HG02571 (cell line): ENCODE measurements at regions not wholly inside any gene's neighbourhood (a gene's known extent, or its start where the extent isn't known, plus 50 kb on each side); places are given as distances from the start of the nearest gene placed in this dataset.
"Not testable (repeated sequence)": the region's sequence is repeated elsewhere in the genome, so short reads cannot be mapped to it uniquely, and the experiment has no call there.

Experiments used
- ATAC-seq: cut with Tn5 transposase; IDR thresholded peaks from one replicate; pipeline ENCODE4 v1.9.1; 2021; ENCODE audit warnings: mild to moderate bottlenecking, moderate library complexity; ENCODE audit not compliant: unreplicated experiment

DNA sequence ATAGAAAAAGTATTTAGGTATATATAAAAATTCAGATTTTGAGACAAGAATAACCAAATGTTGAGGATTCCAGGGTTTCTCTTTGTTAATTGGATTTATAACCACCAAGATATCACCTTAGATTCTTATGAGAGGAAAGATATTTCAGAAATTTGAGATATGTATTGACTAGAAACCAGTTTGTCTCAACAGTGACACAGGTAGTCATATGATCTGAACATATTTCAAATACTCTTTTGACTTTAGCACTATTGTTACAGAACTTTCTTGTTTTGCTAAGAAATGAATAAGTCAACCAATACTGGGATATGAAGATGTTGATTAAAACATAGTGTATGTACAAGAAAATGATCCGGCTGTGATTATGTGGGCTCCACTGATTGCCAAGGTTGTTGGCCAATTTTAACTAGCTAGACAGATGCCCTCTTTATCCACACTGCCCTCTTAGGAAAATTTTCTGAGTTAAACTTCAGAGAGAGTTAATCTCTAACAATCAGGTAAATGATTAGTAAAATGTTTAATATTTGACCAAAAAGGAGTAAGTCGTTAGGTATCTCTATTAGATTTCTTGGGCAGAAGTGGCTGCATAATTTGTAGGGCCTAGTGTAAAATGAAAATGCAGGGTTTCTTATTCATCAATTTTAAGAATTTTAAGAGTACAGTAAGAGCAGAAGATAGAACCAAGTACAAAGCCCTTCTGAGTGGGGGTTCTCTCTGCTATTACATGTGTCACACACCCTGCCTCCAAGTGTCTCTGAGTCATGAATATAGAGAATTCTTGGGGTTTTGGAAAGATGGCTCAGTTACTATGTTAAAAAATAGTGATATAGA, 376.0 kb downstream of the TFEC start:
- no peak for ATAC-seq

DNA sequence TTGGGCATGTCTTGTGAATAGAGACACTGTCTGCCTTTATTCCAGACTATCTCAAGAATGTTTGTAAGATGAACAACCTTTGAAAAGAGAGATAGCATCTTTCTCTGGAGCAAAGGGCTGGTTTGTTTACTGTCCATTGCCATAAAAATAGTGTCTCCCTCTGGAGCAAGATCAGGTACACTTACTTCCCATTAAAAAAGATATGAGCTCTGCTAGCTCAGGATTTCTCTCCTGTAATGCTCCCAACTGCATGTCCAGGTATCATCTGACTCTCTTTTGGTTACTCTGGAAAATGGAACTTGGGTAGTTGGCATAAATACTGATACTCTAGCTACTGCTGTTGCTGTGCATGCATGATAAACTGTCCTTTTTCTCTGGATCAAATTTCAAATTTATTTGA, 381.1 kb downstream of the TFEC start:
- ATAC-seq, result no peak

DNA sequence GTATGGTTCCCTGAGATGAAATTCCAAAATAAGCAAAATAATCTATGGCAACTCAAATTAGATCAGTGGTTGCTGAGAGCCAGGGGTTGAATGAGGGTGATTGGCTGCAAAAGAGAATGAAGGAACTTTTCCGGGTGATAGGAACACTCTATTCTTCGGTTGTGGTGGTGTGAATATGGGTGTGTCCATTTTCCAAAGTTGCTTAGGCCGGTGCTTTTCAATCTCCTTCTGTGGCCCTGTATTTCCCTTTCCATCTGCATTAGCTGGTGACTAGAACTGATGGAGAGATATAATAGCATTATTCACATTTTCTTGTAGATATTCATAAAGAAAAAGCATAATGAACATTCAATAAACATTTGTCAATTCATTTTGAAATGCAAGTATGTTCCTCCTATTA, 382.9 kb downstream of the TFEC start:
- no peak for ATAC-seq

DNA sequence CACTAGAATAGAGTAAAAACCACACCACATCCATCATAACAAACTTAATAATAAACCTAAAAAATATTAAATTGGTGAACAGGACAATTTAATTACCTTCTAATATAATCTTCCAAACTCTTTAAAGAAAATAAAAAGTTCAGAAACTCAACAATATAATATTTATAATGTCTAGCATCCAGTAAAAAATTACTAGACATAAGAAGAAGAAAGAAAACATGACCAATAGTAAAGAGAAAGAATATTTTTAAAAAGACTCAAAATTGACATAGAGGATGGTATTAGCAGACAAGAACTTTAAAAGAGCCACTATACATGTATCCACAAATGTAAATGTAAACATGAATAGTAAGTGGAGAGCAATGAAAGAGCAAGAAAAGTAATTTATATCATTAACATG, 388.4 kb downstream of the TFEC start:
- ATAC-seq, result no peak

DNA sequence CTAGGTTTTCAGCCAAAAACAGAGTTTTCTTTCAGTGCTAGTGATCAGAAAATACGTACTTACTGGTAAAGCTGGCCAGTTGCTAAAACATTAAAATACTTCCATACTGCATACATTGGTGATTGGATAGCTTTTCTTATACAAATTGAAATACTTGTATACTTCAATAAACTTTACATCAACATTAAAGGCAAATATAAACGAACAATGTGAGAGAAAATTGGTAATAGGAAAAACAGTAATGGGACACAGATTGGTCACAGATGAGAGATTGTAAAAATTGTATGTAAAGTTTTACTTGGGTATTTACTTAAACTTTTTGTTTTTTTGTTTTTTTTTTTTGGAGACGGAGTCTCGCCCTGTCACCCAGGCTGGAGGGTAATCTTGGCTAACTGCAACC, 391.7 kb downstream of the TFEC start:
- no peak for ATAC-seq

DNA sequence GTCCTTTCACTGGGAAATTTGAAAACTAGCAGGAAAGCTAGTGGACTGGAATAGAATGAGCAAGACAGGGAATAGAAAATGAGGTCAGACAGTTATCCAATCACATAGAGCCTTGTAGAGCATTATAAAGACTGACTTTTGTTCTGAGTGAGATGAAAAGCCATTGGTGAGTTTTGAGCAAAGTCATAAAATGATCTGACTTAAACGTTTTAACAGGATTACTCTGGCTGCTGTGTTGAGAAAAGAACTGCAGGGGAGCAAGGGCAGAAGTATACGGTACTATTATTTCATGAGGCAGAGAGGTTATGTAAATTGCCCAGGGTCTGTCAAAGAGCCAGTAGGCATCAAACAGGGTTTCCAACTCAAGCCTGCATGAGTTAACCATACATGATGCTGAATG, 393.4 kb downstream of the TFEC start:
- ATAC-seq, result no peak

DNA sequence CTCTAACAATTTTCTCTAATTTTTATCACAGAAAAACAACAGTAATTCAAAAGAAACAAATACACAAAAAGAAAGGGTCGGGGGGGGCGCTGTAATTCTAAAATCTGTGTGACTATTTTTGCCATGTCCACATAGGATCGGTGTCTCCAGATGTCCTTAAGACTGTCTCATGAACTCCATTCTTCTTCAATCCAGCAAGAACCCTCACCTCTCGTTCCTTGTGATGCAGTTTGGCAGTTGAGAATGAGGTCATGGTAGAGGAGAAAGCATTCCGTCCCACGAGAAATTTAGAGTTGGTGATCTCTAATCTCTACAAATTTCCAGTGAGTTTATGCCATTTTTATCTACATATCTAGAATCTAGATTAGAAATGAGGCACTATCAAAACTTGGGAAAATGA, 394.7 kb downstream of the TFEC start:
- no peak for ATAC-seq

DNA sequence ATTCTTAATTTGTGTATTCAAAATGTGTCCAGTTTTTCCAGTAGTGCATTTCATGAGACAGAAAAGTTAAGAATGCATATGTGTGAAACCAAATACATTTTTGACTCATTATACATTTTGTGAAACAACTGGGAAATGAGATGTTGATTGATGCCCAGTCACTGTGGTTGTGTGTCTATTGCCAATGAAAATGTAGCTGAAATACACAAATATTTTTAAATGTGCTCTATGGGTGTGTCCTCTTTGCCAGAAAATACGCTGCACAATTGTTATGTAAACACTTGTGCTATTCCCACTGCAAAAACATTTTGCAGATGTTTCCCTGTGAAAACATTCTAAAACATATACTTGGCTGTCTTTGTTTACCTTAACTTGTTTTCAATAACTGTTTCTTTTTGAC, 395.2 kb downstream of the TFEC start:
- ATAC-seq, result no peak

DNA sequence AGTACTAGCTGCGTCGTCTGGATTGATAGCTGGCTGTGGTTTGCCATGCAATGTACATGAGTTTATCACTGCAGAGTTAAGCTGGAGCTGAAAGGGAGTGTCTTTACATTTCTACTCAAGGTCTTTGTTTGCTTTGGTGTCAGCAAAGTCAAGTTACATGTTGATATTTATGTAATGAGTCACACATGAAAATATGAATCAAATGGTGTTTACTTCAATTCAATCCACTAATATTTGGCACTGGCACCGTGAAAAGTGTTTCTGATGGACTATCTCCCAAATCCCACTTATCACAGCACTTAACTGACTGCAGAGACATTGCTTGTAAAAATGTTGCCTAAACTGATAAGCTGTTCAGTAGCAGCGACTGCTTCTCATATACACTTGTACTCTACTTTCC, 395.9 kb downstream of the TFEC start:
- ATAC-seq, result no peak

DNA sequence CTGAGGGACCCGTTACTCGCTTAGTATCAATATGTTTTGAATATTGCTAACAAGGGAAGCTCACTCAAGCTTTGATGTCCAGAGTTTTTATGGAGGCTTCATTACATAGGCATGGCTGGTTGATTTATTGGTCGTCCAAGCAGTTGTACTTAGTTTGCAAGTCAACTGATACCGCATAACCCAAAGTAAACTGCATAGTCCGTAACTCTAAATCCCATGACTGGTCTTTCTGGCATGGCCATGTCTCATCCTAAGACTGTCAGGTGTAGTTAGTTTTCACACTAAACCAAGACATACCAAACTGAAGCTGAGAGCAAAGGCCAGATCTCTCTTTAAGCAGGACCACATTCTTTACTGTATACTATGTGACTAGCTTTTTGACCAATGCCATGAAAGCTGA, 397.9 kb downstream of the TFEC start:
- ATAC-seq, result no peak

DNA sequence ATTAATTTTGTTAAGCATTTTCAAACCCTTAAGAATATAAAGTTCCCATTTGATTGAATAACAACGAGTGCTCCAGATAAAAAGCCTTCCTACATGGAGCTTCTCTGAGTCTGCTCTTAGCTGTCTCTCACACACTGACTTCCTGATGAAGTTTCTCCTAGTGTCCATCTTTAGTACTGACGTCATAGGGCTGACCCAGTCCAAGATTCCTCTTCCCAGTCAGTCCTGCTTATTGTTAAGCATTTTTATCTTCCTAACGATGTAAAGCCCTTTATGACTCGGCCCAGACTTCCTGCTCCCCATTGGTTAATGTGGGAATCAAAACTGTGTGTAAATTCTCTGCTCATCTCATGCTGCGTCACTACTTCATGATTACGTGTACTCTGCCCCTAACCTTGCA, 398.8 kb downstream of the TFEC start:
- no peak for ATAC-seq

DNA sequence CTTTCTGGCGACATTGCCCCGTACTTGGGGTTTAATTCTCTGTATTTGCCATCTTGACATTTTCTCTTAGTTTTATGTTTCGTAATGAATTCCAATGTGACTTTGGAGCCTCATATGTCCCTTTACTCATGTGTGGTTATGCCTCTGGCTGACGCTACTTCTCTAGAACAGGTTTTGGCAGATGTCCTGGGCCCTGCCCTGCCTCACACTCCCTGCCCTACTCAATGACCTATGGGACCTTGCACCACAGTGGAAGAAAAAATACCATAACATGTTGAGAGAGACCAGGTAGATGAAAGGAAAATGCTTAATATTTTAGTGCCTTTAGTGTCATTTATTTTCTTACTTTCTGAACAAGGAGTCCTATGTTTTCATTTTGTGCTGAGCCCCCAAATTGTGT, 400.5 kb downstream of the TFEC start:
- ATAC-seq, result no peak

DNA sequence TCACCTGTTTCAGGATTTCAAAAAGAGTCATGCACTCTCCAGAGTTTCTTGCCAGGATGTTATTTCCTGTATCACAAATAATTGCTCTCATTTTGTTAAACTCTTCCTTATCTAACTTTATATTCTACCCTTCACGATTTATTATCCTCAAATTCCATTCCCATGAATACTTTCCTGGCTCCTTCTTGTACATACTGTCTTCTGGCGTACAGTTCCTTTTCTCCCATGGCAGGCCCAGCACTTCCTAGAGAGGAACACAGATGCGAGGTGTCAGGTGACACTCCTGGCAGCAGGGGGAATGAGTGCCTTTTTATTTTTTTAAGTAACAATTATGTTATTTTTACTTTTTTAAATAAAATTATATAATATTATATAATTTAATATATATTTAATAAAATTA, 411.9 kb downstream of the TFEC start:
- ATAC-seq, result no peak

DNA sequence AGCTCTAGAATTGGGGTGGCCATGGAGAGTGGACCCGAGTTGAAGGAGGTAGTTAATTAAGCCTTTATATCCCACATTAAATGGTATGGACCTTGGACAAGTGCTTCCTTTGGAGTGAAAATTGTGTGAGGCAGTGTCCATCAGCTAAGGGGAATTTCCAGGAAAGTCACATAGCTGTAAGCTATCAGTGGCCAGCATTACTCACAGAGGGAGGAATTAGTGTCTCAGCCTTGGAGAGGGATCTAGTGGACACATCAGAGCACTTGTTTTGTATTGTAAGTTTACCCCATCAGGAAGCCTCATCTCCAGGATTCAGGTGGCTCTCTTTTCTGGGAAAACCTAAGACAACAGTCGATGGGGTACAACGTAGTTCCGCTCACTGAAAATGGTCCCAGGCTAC, 416.7 kb downstream of the TFEC start:
- no peak for ATAC-seq

DNA sequence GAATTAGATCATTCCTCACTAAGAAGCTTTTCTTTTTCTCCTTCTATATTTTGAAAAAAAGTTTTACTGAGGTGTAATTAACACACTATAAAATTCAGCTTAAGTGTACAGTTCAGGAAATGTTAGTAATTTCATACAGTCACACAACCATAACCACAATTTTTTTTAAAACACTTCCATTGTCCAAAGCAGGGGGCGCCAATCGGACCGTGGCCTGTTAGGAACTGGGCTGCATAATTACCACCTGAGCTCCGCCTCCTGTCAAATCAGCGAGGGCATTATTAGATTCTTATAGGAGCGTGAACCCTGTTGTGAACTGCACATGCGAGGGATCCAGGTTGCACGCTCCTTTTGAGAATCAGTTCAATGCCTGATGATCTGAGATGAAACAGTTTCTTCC, 427.1 kb downstream of the TFEC start:
- ATAC-seq, result no peak

DNA sequence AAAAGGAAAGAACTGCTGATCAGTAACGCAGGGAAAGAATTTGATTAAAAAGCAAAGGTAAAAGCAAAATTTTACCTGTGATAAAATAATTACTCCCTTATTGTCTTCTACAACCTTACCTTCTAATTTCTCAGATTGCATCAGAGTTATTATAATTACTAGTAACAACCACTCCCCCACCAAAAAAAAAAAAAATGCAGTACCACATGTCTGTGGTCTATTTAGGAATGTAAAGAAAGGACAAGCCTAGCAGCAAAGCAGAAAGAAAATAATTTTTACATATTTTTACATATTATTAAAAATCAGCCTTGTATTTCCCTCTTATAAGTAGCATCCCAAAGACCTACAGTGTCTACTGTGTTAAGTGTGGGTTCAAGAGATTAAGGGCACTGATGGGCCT, 430.4 kb downstream of the TFEC start:
- ATAC-seq, result no peak

DNA sequence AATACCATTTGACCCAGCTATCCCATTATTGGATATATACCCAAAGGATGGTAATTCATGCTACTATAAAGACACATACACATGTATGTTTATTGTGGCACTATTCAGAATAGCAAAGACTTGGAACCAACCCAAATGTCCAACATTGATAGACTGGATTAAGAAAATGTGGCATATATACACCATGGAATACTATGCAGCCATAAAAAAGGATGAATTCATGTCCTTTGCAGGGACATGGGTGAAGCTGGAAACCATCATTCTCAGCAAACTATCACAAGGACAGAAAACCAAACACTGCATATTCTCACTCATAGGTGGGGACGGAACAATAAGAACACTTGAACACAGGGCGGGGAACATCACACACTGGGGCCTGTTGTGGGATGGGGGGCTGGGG, 431.4 kb downstream of the TFEC start:
- ATAC-seq, result not testable (repeated sequence)

DNA sequence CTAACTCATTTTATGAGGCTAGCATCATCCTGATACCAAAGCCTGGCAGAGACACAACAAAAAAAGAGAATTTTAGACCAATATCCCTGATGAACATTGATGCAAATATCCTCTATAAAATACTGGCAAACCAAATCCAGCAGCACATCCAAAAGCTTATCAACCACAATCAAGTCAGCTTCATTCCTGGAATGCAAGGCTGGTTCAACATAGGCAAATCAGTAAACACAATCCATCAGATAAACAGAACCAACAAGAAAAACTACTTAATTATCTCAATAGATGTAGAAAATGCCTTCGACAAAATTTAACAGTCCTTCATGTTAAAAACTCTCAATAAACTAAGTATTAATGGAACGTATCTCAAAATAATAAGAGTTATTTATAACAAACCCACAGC, 433.3 kb downstream of the TFEC start:
- ATAC-seq, result not testable (repeated sequence)

DNA sequence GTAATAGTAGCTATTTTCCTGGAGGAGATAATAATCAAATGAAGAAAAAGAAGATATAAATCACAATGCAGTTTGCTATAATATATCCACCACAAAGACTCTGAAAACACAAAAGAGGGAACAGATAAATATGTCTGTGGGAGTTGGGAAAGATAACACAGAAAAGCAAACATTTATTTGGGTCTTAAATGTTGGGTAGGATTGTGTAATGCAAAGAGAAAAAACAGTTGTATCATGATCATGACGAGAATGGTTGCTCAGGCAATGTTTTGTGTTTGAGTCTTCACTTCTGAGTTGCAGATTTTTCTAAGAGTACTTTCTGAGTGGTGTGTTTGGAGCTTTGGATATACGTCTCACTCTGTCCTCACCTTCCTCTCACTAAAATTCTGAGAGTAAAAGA, 437.5 kb downstream of the TFEC start:
- no peak for ATAC-seq

DNA sequence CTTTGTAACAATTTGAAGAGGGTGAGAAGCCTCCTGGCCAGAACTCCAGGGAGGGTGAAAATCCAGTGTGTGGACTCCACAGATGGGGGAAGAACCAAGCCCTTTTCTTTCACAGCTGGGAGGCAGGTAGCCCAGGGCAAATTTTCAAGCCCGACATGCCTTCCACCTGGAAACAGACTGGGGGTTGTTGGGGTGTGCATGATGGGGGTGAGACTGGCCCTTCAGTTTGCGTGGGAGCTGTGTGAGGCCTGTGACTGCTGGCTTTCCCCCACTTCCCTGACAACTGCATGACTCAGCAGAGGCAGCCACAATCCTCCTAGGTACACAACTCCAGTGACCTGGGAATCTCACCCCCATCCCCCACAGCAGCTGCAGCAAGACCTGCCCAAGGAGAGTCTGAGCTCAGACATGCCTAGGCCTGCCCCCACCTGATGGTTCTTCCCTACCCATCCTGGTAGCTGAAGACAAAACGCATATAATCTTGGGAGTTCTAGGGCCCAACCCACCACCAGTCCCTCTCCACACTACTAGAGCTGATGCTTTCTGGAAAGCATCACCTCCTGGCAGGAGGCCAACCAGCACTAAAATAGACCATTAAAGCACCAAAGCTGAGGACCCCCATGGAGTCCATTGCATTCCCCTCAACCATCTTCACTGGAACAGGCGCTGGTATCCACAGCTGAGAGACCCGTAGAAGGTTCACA, 445.4 kb downstream of the TFEC start:
- ATAC-seq, result no peak

DNA sequence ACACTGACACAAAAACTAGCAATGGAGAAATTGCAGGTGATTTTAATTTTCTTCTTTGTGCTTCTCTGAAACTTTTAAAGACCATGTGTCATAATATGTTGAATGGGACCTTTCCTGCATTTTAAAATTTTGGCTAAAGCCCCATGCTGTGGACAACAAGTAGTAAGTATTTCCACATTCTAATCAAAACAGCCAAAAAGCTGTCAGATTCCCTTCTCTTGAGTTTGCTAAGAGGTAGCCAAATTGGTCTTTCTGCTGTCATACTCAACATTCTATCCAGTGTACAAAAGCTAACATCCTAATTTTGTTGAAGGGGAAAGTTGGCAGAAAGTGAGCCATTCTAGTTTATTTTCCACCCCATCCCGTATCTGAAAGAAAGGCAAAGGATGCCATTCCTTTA, 447.6 kb downstream of the TFEC start:
- ATAC-seq, result no peak

DNA sequence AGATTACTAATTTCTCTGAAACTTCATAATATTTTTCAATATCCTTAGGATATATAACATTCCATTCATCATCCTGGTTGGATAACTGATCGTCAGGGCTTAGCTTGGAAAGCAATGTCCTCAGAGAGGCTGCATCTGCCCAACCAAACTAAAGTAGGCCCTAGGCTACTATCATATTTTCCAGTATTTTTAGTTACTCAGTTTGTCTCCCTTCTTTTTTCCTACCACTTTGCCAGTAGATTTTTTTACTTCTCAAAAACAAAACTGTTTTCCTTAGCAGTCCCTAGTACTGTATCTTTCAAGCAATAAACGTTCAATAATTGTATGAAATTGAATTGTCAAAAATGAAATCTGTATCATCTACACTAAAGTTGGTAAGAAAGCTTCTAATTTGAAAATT, 452.0 kb downstream of the TFEC start:
- no peak for ATAC-seq
